GM12878 (cell line): ENCODE measurements at regions not wholly inside any gene's neighbourhood (a gene's known extent, or its start where the extent isn't known, plus 50 kb on each side); places are given as distances from the start of the nearest gene placed in this dataset.

ENCODE experiments used
- ATAC-seq: fragments of 200-7000 bp; cut with Tn5 transposase; 3 replicates; pipeline ENCODE4 v1.9.1; 2020; ENCODE audit warnings: mild to moderate bottlenecking, moderate library complexity
- BruUV-seq: library from RNA; stranded (reverse); fragments of 400-500 nt; replicated peaks from 2 replicates; lab custom pipeline; 2021; lab: Mats Ljungman, UMichigan
- CTCF ChIA-PET: fragments of 300-600 bp; sonication (Branson Sonifier 250); formaldehyde crosslinking; extraction: SDS; loops from one replicate; lab custom pipeline; 2021; ENCODE audit warnings: inconsistent platforms; lab: Yijun Ruan, JAX
- POLR2A ChIA-PET: fragments of 350-600 bp; formaldehyde crosslinking; extraction: SDS; loops from one replicate; lab custom pipeline; 2021; ENCODE audit warnings: inconsistent platforms; lab: Charles Lee
- RAD21 ChIA-PET: fragments of 300-600 bp; sonication (Branson Sonifier 250); formaldehyde crosslinking; loops from one replicate; lab custom pipeline; 2023; ENCODE audit warnings: antibody characterized with exemption; ENCODE audit not compliant: unreplicated experiment; lab: Charles Lee
- SMC1A ChIA-PET: fragments of 300-600 bp; sonication (Branson Sonifier 250); formaldehyde crosslinking; loops from one replicate; lab custom pipeline; 2023; ENCODE audit not compliant: unreplicated experiment, uncharacterized antibody; lab: Charles Lee
- DNase-seq: peaks from one replicate; pipeline ENCODE4 v3.0.0-alpha.2; 2011; ENCODE audit warnings: low read depth, low spot score
- FAIRE-seq: peaks from 3 replicates; lab custom pipeline; 2011; peaks lifted over from hg19 to GRCh38; lab: Jason Lieb, UNC
- H2AFZ ChIP-seq: 2 replicates; pipeline ENCODE4 v1.6.0; 2011; ENCODE audit warnings: low read depth, low read length, control low read depth; ENCODE audit not compliant: control insufficient read depth
- H3K27ac ChIP-seq: 2 replicates; pipeline ENCODE4 v1.5.1; 2011; ENCODE audit warnings: control low read depth; ENCODE audit not compliant: control insufficient read depth, insufficient read depth
- H3K27me3 ChIP-seq, 2 experiments: replicated peaks in 1 of 2; 2 replicates each; pipeline versions ENCODE4 v1.6.0 to v1.6.1; 2011; ENCODE audit warnings: low read length in 1 of 2; ENCODE audit not compliant: control insufficient read depth in 2 of 2, insufficient read depth in 2 of 2
- H3K36me3 ChIP-seq, 2 experiments: 2 replicates each; pipeline ENCODE4 v1.5.1; 2011; ENCODE audit warnings: low read length in 1 of 2; ENCODE audit not compliant: control insufficient read depth in 2 of 2, insufficient read depth in 2 of 2
- H3K4me1 ChIP-seq: 2 replicates; pipeline ENCODE4 v1.6.1; 2011; ENCODE audit warnings: mild to moderate bottlenecking, low read length, moderate library complexity, mixed read lengths; ENCODE audit not compliant: control insufficient read depth, insufficient read depth
- H3K4me2 ChIP-seq: 2 replicates; pipeline ENCODE4 v1.6.0; 2011; ENCODE audit warnings: control low read depth; ENCODE audit not compliant: control insufficient read depth, insufficient read depth
- H3K4me3 ChIP-seq: fragments of 200-600 bp; sonication (generic); 2 replicates; pipeline ENCODE4 v1.5.1; 2016
- H3K79me2 ChIP-seq: 2 replicates; pipeline ENCODE4 v1.6.0; 2011; ENCODE audit warnings: low read length; ENCODE audit not compliant: control insufficient read depth, insufficient read depth
- H3K9ac ChIP-seq: 2 replicates; pipeline ENCODE4 v1.8.0; 2011; ENCODE audit warnings: low read length, control low read depth, mixed read lengths; ENCODE audit not compliant: control insufficient read depth, insufficient read depth
- H3K9me3 ChIP-seq: replicated peaks from 3 replicates; pipeline ENCODE4 v1.5.1; 2011; ENCODE audit warnings: mild to moderate bottlenecking, low read length; ENCODE audit not compliant: control insufficient read depth, insufficient read depth
- H4K20me1 ChIP-seq: 2 replicates; pipeline ENCODE4 v1.6.0; 2011; ENCODE audit not compliant: control insufficient read depth, insufficient read depth
- CREB1 ChIP-seq: IDR thresholded peaks from 2 replicates; pipeline ENCODE4 v1.6.1; 2012; ENCODE audit warnings: low read depth, mild to moderate bottlenecking, inconsistent platforms
- EGR1 ChIP-seq, 2 experiments: IDR thresholded peaks; 1 replicate in 1 of 2; 2 replicates in 1 of 2; pipeline ENCODE4 v1.6.1; 2011 to 2012; ENCODE audit warnings: low read depth in 2 of 2, low read length in 2 of 2, borderline replicate concordance in 1 of 2, mild to moderate bottlenecking in 1 of 2, moderate library complexity in 1 of 2
- HDAC6 ChIP-seq: fragments of 200-600 bp; sonication (generic); IDR thresholded peaks from one replicate; pipeline ENCODE4 v1.8.0; 2017; ENCODE audit warnings: antibody characterized with exemption; ENCODE audit not compliant: unreplicated experiment
- NR2C1 ChIP-seq: fragments of 450-650 bp; IDR thresholded peaks from 2 replicates; pipeline ENCODE4 v1.6.1; 2017; ENCODE audit warnings: antibody characterized with exemption, mild to moderate bottlenecking, moderate library complexity
- POLR2A ChIP-seq: IDR thresholded peaks from 2 replicates; pipeline ENCODE4 v1.6.1; 2011; ENCODE audit warnings: low read depth, mild to moderate bottlenecking, low read length
- RAD21 ChIP-seq: IDR thresholded peaks from 2 replicates; pipeline ENCODE4 v1.6.1; 2011; ENCODE audit warnings: mild to moderate bottlenecking, low read depth, low read length, moderate library complexity; ENCODE audit not compliant: insufficient read depth
- RB1 ChIP-seq: fragments of 450-650 bp; formaldehyde crosslinking; IDR thresholded peaks from 2 replicates; pipeline ENCODE4 v1.6.1; 2017; ENCODE audit warnings: mild to moderate bottlenecking, borderline replicate concordance
- RCOR1 ChIP-seq: conservative IDR thresholded peaks from 2 replicates; pipeline ENCODE4 v1.6.1; 2012; ENCODE audit warnings: low read depth, low read length, improper control_type of control experiment
- SPI1 ChIP-seq: IDR thresholded peaks from 2 replicates; pipeline ENCODE4 v1.6.1; 2011; ENCODE audit warnings: low read depth, mild to moderate bottlenecking, low read length, moderate library complexity, borderline replicate concordance; ENCODE audit not compliant: insufficient read depth
- SREBF2 ChIP-seq: IDR thresholded peaks from 2 replicates; pipeline ENCODE4 v1.6.1; 2012; ENCODE audit warnings: mild to moderate bottlenecking, low read length
- SUZ12 ChIP-seq: fragments of 200-600 bp; sonication (generic); IDR thresholded peaks from one replicate; pipeline ENCODE4 v1.6.1; 2018; ENCODE audit warnings: antibody characterized with exemption, mild to moderate bottlenecking; ENCODE audit not compliant: unreplicated experiment
- USF1 ChIP-seq: IDR thresholded peaks from 2 replicates; pipeline ENCODE4 v1.6.1; 2011; ENCODE audit warnings: borderline replicate concordance, low read depth, mild to moderate bottlenecking, moderate library complexity, mixed read lengths, low read length; ENCODE audit not compliant: insufficient read depth; ENCODE audit errors: extremely low read length
- USF2 ChIP-seq: IDR thresholded peaks from 2 replicates; pipeline ENCODE4 v1.6.1; 2011; ENCODE audit warnings: low read depth, low read length, improper control_type of control experiment, borderline replicate concordance
- YBX1 ChIP-seq: fragments of 450-650 bp; IDR thresholded peaks from 2 replicates; pipeline ENCODE4 v1.6.1; 2016; ENCODE audit warnings: antibody characterized with exemption
- ZBTB33 ChIP-seq: fragments of 450-650 bp; IDR thresholded peaks from 2 replicates; pipeline ENCODE4 v1.6.1; 2017; ENCODE audit warnings: mild to moderate bottlenecking
- WGBS: methylation state at CpG from one replicate; pipeline ENCODE4 v1.1.6; 2016; ENCODE audit warnings: low lambda C conversion rate; ENCODE audit not compliant: insufficient replicate concordance, insufficient coverage; ENCODE audit errors: missing lambda C conversion rate; 5-methylcytosine and 5-hydroxymethylcytosine counted together
- in situ Hi-C: fragments of 300-500 bp; cut with MboI; formaldehyde crosslinking; loops from 9 replicates; pipeline ENCODE4 v1.14.3; 2018; ENCODE audit warnings: mixed read lengths
- intact Hi-C: fragments of 100-400 bp; cut with micrococcal nuclease; formaldehyde crosslinking; loops from one replicate; pipeline ENCODE4 v1.14.2; 2022; ENCODE audit not compliant: unreplicated experiment

GRCh38 chr3:116809208-116809607, 99.6 kb downstream of the TUSC7 start:
- no peaks in the 10 kb centered on the region for H3K36me3 ChIP-seq
- H4K20me1 ChIP-seq = no peaks in the 10 kb centered on the region
- no peak for TF ChIP-seq YBX1
- TF ChIP-seq SPI1 = 0 out of 2 replicates have a peak, but pooled peaks have one; percentile 10
- TF ChIP-seq CREB1 = no peak
- H3K27ac ChIP-seq = no peak overlapping the region
- intact Hi-C loops = no loop called here
- H3K79me2 ChIP-seq = no peaks in the 10 kb centered on the region
- H3K4me3 ChIP-seq = no peak overlapping the region
- H3K27me3 ChIP-seq = no peaks in the 10 kb centered on the region
- no peak for ATAC-seq
- ChIA-PET RAD21 (interaction anchor here (0.7 kb wide), 1 partner anchor 12 kb away, joined by 3 read pairs; no protein-coding TSS in a partner anchor), POLR2A (no interaction called here), SMC1A (no interaction called here), CTCF (interaction anchor here (1.1 to 1.2 kb wide), 2 partner anchors 11 to 251 kb away, joined by 3 to 4 read pairs; no protein-coding TSS in a partner anchor)
- no peak for DNase-seq
- BruUV-seq = no TSS peak
- H3K9me3 ChIP-seq = no peaks in the 10 kb centered on the region
- in situ Hi-C loops = no loop called here
- no peak overlapping the region for H3K9ac ChIP-seq
- FAIRE-seq = no peak
- no peaks in the 10 kb centered on the region for H3K4me1 ChIP-seq
- H3K4me2 ChIP-seq = no peak overlapping the region
- WGBS = 11% methylated on average over 4 of the region's 4 CpGs
- no peak overlapping the region for H2AFZ ChIP-seq

- Histone ChIP-seq H3K79me2 (no peaks in the 10 kb centered on the region), H3K4me1 (no peaks in the 10 kb centered on the region), H3K27ac (no peak overlapping the region), H2AFZ (no peak overlapping the region), H3K9ac (no peak overlapping the region), H3K27me3 (no peaks in the 10 kb centered on the region), H3K36me3 (no peaks in the 10 kb centered on the region), H3K4me3 (no peak overlapping the region), H3K9me3 (no peaks in the 10 kb centered on the region), H3K4me2 (no peak overlapping the region), H4K20me1 (no peaks in the 10 kb centered on the region)
- SMC1A ChIA-PET = interaction anchor here (1.4 kb wide), 1 partner anchor 9 kb away, joined by 4 read pairs; no protein-coding TSS in a partner anchor
- no peak for TF ChIP-seq RCOR1
- TF ChIP-seq RB1 = no peak
- no peak for TF ChIP-seq SREBF2
- TF ChIP-seq USF1 = no peak
- TF ChIP-seq POLR2A = no peak
- TF ChIP-seq SUZ12 = no peak
- no peak for TF ChIP-seq EGR1 (IDR thresholded peaks at IDR 0.05; ENCODE audit: borderline replicate concordance in 1 of 2, low read depth in 2 of 2, low read length in 2 of 2)
- no peak for TF ChIP-seq RAD21
- TF ChIP-seq ZBTB33 = no peak
- TF ChIP-seq HDAC6 = no peak
- TF ChIP-seq NR2C1 = no peak
- no peak for TF ChIP-seq USF2
- POLR2A ChIA-PET = no interaction called here
- in situ Hi-C loops (no loop called here), intact Hi-C loops (no loop called here)
- no peak for FAIRE-seq
- CTCF ChIA-PET = interaction anchor here (0.7 to 1.1 kb wide), 3 partner anchors 13 to 1097 kb away, joined by 3 to 4 read pairs (median 3); no protein-coding TSS in a partner anchor
- WGBS = 26% methylated on average over 3 of the region's 3 CpGs
- no TSS peak for BruUV-seq
- no peak for DNase-seq
- RAD21 ChIA-PET = no interaction called here
- ATAC-seq = no peak
Measured at GRCh38 chr3:116811754-116812153, 102.2 kb downstream of the TUSC7 start.
